Breast epithelium (tissue), 4 donors: ENCODE measurements at regions not wholly inside any gene's neighbourhood (a gene's known extent, or its start where the extent isn't known, plus 50 kb on each side); places are given as distances from the start of the nearest gene placed in this dataset.
"Not testable (repeated sequence)": the region's sequence is repeated elsewhere in the genome, so short reads cannot be mapped to it uniquely, and the experiment has no call there.

Experiments
- DNase-seq, 2 donors: peaks; one replicate each; pipeline ENCODE4 v3.0.0-alpha.2; 2019; ENCODE audit warnings: low spot score in 2 of 2
- H3K27ac ChIP-seq, 2 donors: fragments of 200-600 bp; sonication (generic) in 1 of 2; one replicate each; pipeline ENCODE4 v1.5.1; 2016 to 2019; ENCODE audit warnings: mild to moderate bottlenecking in 1 of 2
- H3K27me3 ChIP-seq, 2 donors: fragments of 200-600 bp; sonication (generic) in 1 of 2; one replicate each; pipeline versions ENCODE4 v1.5.1 to v1.6.0; 2017 to 2019; ENCODE audit warnings: control low read depth in 1 of 2, mild to moderate bottlenecking in 1 of 2
- H3K36me3 ChIP-seq: fragments of 200-600 bp; one replicate; pipeline ENCODE4 v1.5.1; 2019
- H3K4me1 ChIP-seq, 2 donors: fragments of 200-600 bp; sonication (generic); one replicate each; pipeline ENCODE4 v1.5.1; 2016 to 2019; ENCODE audit warnings: control low read depth in 1 of 2
- H3K4me3 ChIP-seq, 3 donors: fragments of 200-600 bp; sonication (generic); 1 replicate in 2 of 3; 2 replicates in 1 of 3; pipeline ENCODE4 v1.5.1; 2016 to 2019; ENCODE audit warnings: mild to moderate bottlenecking in 3 of 3, moderate library complexity in 2 of 3
- H3K9me3 ChIP-seq, 2 donors: fragments of 200-600 bp; sonication (generic) in 1 of 2; one replicate each; pipeline ENCODE4 v1.5.1; 2016 to 2019; ENCODE audit warnings: control low read depth in 1 of 2
- POLR2A ChIP-seq: fragments of 450-650 bp; IDR thresholded peaks from one replicate; pipeline ENCODE4 v1.6.1; 2016; ENCODE audit warnings: antibody characterized with exemption, mild to moderate bottlenecking, moderate library complexity
- POLR2AphosphoS5 ChIP-seq, 3 donors: sonication (generic); formaldehyde crosslinking; IDR thresholded peaks; one replicate each; pipeline ENCODE4 v1.6.1; 2017; ENCODE audit warnings: antibody characterized with exemption in 3 of 3
- intact Hi-C: fragments of 100-400 bp; cut with DNase I; formaldehyde crosslinking; loops from one replicate; pipeline ENCODE4 v1.15.1; 2023; ENCODE audit warnings: low total_unique reads
- TF ChIP-seq, protein P1 (sequence below), 3 donors: fragments of 450-650 bp; IDR thresholded peaks; one replicate each; pipeline ENCODE4 v1.5.1; 2016 to 2017; ENCODE audit warnings: antibody characterized with exemption in 3 of 3, mild to moderate bottlenecking in 3 of 3, moderate library complexity in 3 of 3

DNA sequence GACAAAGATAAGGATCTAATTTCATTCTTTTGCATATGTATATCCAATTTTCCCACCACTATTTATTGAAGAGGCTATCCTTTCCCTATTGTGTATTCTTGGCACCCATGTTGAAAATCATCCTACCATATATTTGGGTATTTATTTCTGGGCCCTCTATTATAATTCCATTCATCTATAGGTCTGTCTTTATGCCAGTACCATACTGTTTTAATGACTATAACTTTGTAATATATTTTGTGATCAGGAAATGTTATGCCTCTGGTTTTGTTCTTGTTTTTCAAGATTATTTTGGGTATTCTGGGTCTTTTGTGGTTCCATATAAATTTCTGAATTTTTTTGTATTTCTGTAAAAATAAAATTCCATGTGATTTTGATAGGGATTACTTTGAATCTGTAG lies 347.6 kb upstream of the SULF2 start:
- Histone ChIP-seq H3K4me1 (peaks cover 0 to 6% of the 10 kb centered on the region in 2 donors), H3K27ac (no peak overlapping the region), H3K9me3 (no peaks in the 10 kb centered on the region), H3K4me3 (no peak overlapping the region), H3K36me3 (no peaks in the 10 kb centered on the region), H3K27me3 (no peaks in the 10 kb centered on the region)
- TF ChIP-seq POLR2AphosphoS5 (IDR thresholded peaks at IDR 0.05) (no peak), POLR2A (no peak)
- TF ChIP-seq, protein P1, sequence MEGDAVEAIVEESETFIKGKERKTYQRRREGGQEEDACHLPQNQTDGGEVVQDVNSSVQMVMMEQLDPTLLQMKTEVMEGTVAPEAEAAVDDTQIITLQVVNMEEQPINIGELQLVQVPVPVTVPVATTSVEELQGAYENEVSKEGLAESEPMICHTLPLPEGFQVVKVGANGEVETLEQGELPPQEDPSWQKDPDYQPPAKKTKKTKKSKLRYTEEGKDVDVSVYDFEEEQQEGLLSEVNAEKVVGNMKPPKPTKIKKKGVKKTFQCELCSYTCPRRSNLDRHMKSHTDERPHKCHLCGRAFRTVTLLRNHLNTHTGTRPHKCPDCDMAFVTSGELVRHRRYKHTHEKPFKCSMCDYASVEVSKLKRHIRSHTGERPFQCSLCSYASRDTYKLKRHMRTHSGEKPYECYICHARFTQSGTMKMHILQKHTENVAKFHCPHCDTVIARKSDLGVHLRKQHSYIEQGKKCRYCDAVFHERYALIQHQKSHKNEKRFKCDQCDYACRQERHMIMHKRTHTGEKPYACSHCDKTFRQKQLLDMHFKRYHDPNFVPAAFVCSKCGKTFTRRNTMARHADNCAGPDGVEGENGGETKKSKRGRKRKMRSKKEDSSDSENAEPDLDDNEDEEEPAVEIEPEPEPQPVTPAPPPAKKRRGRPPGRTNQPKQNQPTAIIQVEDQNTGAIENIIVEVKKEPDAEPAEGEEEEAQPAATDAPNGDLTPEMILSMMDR (IDR thresholded peaks at IDR 0.05) = no peak
- intact Hi-C loops = no loop called here
- no peak for DNase-seq

DNA sequence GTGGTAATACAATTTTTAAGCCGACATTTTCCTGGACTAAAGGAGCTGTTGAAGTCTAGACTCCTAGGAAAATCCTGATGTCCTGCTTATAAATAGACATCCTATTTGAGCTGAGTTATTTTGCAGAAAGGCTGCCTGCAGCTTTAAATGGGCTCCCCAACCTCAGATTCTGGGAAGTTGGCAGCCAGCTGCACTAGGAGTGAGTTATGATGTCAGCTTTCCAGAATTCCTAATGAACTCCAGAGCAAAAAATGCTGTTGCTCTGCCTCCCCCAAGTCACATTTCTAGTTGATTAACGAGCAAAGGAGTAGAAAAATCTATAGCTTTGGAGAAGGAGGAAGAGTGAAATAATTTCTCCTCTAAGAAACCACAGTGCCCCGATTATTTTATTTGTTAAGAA lies 346.3 kb upstream of the SULF2 start:
- no peaks in the 10 kb centered on the region for H3K36me3 ChIP-seq
- H3K4me3 ChIP-seq = no peak overlapping the region
- intact Hi-C loops = no loop called here
- TF ChIP-seq POLR2A = no peak
- TF ChIP-seq, protein P1 (IDR thresholded peaks at IDR 0.05) = no peak
- no peak for TF ChIP-seq POLR2AphosphoS5 (IDR thresholded peaks at IDR 0.05)
- no peak overlapping the region for H3K27ac ChIP-seq
- H3K9me3 ChIP-seq = no peaks in the 10 kb centered on the region
- peaks cover 0 to 6% of the 10 kb centered on the region in 2 donors for H3K4me1 ChIP-seq
- no peak for DNase-seq
- no peaks in the 10 kb centered on the region for H3K27me3 ChIP-seq

DNA sequence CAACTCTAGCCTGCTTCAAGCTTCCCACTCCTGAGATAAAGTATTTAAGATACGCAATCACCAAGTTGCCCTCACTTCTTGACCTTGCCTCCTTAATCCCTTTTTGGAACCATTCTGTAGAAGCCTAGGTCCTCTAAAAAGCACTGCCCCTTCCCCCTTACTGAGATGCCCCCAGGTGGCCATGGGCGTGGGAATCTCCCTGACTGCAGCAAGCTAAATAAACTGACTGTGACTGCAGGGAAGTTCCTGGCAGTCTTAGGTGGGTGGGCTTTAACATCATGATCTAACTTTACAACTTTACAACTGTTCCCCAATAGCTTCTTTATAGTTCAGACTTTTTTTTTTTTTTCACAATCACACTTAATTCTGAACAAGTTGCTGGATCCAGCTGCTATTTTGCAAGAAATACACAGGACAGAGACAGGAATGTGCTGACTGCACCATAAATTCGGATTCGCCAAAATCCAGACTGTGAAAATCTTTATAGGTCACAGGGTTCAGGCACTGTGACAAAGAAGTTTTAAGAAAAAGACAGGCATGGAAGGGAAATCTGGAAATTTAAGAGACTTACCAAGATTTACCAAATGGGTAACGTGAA lies 344.2 kb upstream of the SULF2 start:
- Histone ChIP-seq H3K36me3 (no peaks in the 10 kb centered on the region), H3K9me3 (no peaks in the 10 kb centered on the region), H3K27ac (peak overlapping the region in 1 of 2 donors; percentile 19), H3K4me1 (peaks cover 0 to 6% of the 10 kb centered on the region in 2 donors), H3K4me3 (no peak overlapping the region), H3K27me3 (no peaks in the 10 kb centered on the region)
- intact Hi-C loops = no loop called here
- TF ChIP-seq, protein P1 (IDR thresholded peaks at IDR 0.05) = no peak
- TF ChIP-seq POLR2A = no peak
- no peak for TF ChIP-seq POLR2AphosphoS5 (IDR thresholded peaks at IDR 0.05)
- DNase-seq = no peak

DNA sequence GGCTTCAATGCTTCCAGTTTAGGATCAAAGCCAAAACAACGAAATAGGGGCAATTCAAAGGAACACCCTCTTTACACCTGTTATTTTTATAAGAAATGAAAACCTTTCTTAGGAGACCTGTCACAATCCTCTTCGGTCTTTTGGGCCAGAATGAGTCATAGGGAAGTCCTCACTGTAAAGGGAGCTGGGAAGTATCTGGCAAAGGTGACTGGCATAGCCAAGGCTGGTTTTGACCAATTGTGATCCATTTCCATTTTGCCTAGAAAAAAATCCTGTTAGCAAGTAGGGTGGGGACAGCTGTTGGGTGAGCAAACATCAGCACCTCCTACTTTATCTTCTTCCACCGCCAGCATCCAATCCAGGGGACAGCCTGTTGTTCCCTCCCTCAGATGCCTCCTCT lies 343.2 kb upstream of the SULF2 start:
- intact Hi-C loops = no loop called here
- Histone ChIP-seq H3K4me1 (peaks cover 0 to 6% of the 10 kb centered on the region in 2 donors), H3K27ac (peak overlapping the region; percentile 25 to 32), H3K36me3 (no peaks in the 10 kb centered on the region), H3K4me3 (no peak overlapping the region), H3K27me3 (no peaks in the 10 kb centered on the region), H3K9me3 (no peaks in the 10 kb centered on the region)
- TF ChIP-seq POLR2AphosphoS5 (IDR thresholded peaks at IDR 0.05) (no peak), POLR2A (no peak)
- TF ChIP-seq, protein P1 (IDR thresholded peaks at IDR 0.05) = no peak
- DNase-seq = no peak

DNA sequence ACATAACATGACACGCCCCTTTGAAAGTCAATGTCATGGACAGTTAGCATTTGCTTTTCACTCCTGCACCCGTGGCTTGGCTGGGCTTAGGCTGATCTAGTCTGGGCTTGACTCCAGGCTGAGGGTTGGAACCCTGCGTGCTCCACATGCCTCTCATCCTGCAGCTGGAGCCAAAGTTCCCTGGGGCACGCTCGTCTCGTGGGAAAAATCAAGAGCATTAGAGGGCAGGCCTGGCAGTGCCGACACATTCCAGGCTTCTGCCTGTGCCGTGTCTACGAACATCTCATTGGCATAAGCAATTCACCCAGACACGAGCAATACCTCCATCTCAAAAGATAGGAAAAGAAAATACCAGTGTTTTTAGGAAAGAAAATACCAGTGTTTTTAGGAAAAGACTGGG lies 342.7 kb upstream of the SULF2 start:
- H3K4me3 ChIP-seq, H3K4me1 ChIP-seq, H3K27me3 ChIP-seq, H3K9me3 ChIP-seq, H3K36me3 ChIP-seq, intact Hi-C loops: not testable (repeated sequence)
- peak in 1 of 3 donors; percentile 17 for TF ChIP-seq POLR2AphosphoS5 (IDR thresholded peaks at IDR 0.05)
- DNase-seq = peak in 1 of 2 donors; percentile 89
- H3K27ac ChIP-seq = peak overlapping the region in 1 of 2 donors; percentile 25

DNA sequence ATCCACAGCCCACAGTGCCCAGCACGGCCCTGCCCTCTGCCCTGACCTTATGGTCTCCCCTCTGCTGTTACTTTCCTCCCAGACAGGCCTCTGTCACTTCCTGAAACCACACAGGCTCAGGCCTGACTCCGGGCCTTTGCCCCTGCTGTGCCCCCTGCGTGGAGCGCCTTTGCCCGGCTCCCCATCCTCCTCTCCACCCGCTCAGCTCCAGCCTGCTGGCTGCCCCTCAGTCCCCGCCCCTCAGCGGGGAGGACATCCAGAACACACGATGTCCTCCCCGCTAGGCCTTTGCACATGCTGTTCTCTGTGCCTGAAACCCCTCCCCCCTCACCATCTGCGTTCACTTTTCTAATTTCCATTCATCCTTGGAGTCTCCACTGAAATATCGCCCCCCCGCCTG lies 341.9 kb upstream of the SULF2 start:
- not testable (repeated sequence) for DNase-seq

More for the DNA sequence above, 341.9 kb upstream of the SULF2 start:
- H3K27ac ChIP-seq, H3K4me1 ChIP-seq, H3K27me3 ChIP-seq, H3K9me3 ChIP-seq, H3K36me3 ChIP-seq, H3K4me3 ChIP-seq, intact Hi-C loops: not testable (repeated sequence)
